A549 (cell line): ENCODE measurements at regions not wholly inside any gene's neighbourhood (a gene's known extent, or its start where the extent isn't known, plus 50 kb on each side); places are given as distances from the start of the nearest gene placed in this dataset.

Source experiments
- ATAC-seq, 2 experiments: fragments of 200-7000 bp in 1 of 2; fragments of >200 bp in 1 of 2; cut with Nextera tagmentation in 1 of 2; cut with Tn5 transposase in 1 of 2; 3 replicates each; pipeline versions ENCODE4 v1.8.0 to v1.9.1; 2018 to 2020; ENCODE audit warnings: mild to moderate bottlenecking in 1 of 2, moderate library complexity in 1 of 2
- CTCF ChIA-PET: fragments of 300-600 bp; sonication (Branson Sonifier 250); formaldehyde crosslinking; extraction: SDS; loops from one replicate; lab custom pipeline; 2021; ENCODE audit warnings: antibody characterized with exemption, inconsistent platforms; lab: Yijun Ruan, JAX
- POLR2A ChIA-PET: fragments of 350-600 bp; formaldehyde crosslinking; extraction: SDS; loops from one replicate; lab custom pipeline; 2021; ENCODE audit warnings: antibody characterized with exemption, inconsistent platforms; lab: Yijun Ruan, JAX
- DNase-seq, 2 experiments: peaks; one replicate each; pipeline versions ENCODE4 v3.0.0 to v3.0.0-alpha.2; 2011 to 2016; ENCODE audit warnings: low read depth in 1 of 2, low spot score in 1 of 2
- FAIRE-seq: peaks from 2 replicates; lab custom pipeline; 2011; peaks lifted over from hg19 to GRCh38; lab: Jason Lieb, UNC
- H3K27ac ChIP-seq, 2 experiments: fragments of >200 bp; sonication (Bioruptor Twin); formaldehyde crosslinking; 3 replicates each; pipeline ENCODE4 v1.5.1; 2016 to 2017
- H3K4me1 ChIP-seq: fragments of >200 bp; sonication (Bioruptor Twin); formaldehyde crosslinking; 3 replicates; pipeline ENCODE4 v1.6.1; 2016
- H3K4me2 ChIP-seq: fragments of >200 bp; sonication (Bioruptor Twin); formaldehyde crosslinking; 3 replicates; pipeline ENCODE4 v1.6.1; 2016
- H3K4me3 ChIP-seq: fragments of >200 bp; sonication (Bioruptor Twin); formaldehyde crosslinking; 3 replicates; pipeline ENCODE4 v1.5.1; 2016
- H3K9me3 ChIP-seq: fragments of >200 bp; sonication (Bioruptor Twin); formaldehyde crosslinking; 3 replicates; pipeline ENCODE4 v1.6.1; 2016
- BCL3 ChIP-seq: fragments of >200 bp; sonication (Bioruptor Twin); formaldehyde crosslinking; IDR thresholded peaks from 3 replicates; pipeline ENCODE4 v1.6.1; 2016
- CHD2 ChIP-seq: fragments of 150-350 bp; IDR thresholded peaks from 2 replicates; pipeline ENCODE4 v1.6.1; 2014; ENCODE audit warnings: low read length; ENCODE audit not compliant: partially characterized antibody
- HDAC2 ChIP-seq: fragments of 200-600 bp; sonication (generic); IDR thresholded peaks from 2 replicates; pipeline ENCODE4 v1.6.1; 2016
- HES2 ChIP-seq: fragments of >200 bp; sonication (Bioruptor Twin); formaldehyde crosslinking; IDR thresholded peaks from 2 replicates; pipeline ENCODE4 v1.6.1; 2016
- HOXA7 ChIP-seq: fragments of 250-450 bp; sonication (Bioruptor Pico); IDR thresholded peaks from 2 replicates; pipeline ENCODE4 v1.5.0; 2020; ENCODE audit warnings: mild to moderate bottlenecking, moderate library complexity
- HOXB5 ChIP-seq: fragments of 250-450 bp; sonication (Bioruptor Pico); IDR thresholded peaks from 2 replicates; pipeline ENCODE4 v1.5.0; 2020; ENCODE audit warnings: mild to moderate bottlenecking, moderate library complexity
- JUN ChIP-seq, 2 experiments: fragments of >200 bp; sonication (Bioruptor Twin); formaldehyde crosslinking; IDR thresholded peaks; 2 replicates in 1 of 2; 3 replicates in 1 of 2; pipeline ENCODE4 v1.6.1; 2016 to 2017
- KDM1A ChIP-seq: fragments of 200-600 bp; sonication (generic); IDR thresholded peaks from 2 replicates; pipeline ENCODE4 v1.6.1; 2016; ENCODE audit warnings: low read depth, mild to moderate bottlenecking
- NFE2L2 ChIP-seq: fragments of 150-350 bp; conservative IDR thresholded peaks from 2 replicates; pipeline ENCODE4 v1.6.1; 2014; ENCODE audit warnings: low read length
- PBX3 ChIP-seq: IDR thresholded peaks from 2 replicates; pipeline ENCODE4 v1.6.1; 2012
- RAD21 ChIP-seq, 2 experiments: fragments of >200 bp in 1 of 2; sonication (Bioruptor Twin) in 1 of 2; formaldehyde crosslinking in 1 of 2; IDR thresholded peaks in 1 of 2; conservative IDR thresholded peaks in 1 of 2; 2 replicates in 1 of 2; 3 replicates in 1 of 2; pipeline ENCODE4 v1.6.1; 2012 to 2018; ENCODE audit warnings: inconsistent platforms in 1 of 2
- RCOR1 ChIP-seq: fragments of 150-350 bp; IDR thresholded peaks from 2 replicates; pipeline ENCODE4 v1.6.1; 2014; ENCODE audit warnings: antibody characterized with exemption, low read length, low read depth
- RNF2 ChIP-seq: fragments of 200-600 bp; sonication (generic); IDR thresholded peaks from 2 replicates; pipeline ENCODE4 v1.6.1; 2016; ENCODE audit warnings: low read depth, mild to moderate bottlenecking, antibody characterized with exemption, moderate library complexity, borderline replicate concordance
- SREBF2 ChIP-seq: fragments of 450-650 bp; IDR thresholded peaks from 2 replicates; pipeline ENCODE4 v1.6.1; 2014; ENCODE audit warnings: mild to moderate bottlenecking, moderate library complexity
- ZC3H11A ChIP-seq: fragments of 450-650 bp; IDR thresholded peaks from 2 replicates; pipeline ENCODE4 v1.6.1; 2014; ENCODE audit warnings: antibody characterized with exemption, mild to moderate bottlenecking
- ZFP36 ChIP-seq: fragments of 450-650 bp; IDR thresholded peaks from 2 replicates; pipeline ENCODE4 v1.6.1; 2014; ENCODE audit warnings: borderline replicate concordance; ENCODE audit not compliant: partially characterized antibody
- ZNF302 ChIP-seq: fragments of 250-450 bp; sonication (Bioruptor Pico); IDR thresholded peaks from 2 replicates; pipeline ENCODE4 v1.9.0; 2021; ENCODE audit warnings: inconsistent platforms, mild to moderate bottlenecking, moderate library complexity
- ZSCAN20 ChIP-seq: fragments of 250-450 bp; sonication (Bioruptor Pico); IDR thresholded peaks from 2 replicates; pipeline ENCODE4 v1.8.0; 2022; ENCODE audit warnings: mild to moderate bottlenecking, moderate library complexity
- WGBS: methylation state at CpG from one replicate; pipeline ENCODE4 v1.1.6; 2017; ENCODE audit errors: missing lambda C conversion rate; 5-methylcytosine and 5-hydroxymethylcytosine counted together
- TF ChIP-seq, protein P1 (sequence below): fragments of 250-450 bp; sonication (Bioruptor Pico); IDR thresholded peaks from 2 replicates; pipeline ENCODE4 v1.5.0; 2020; ENCODE audit warnings: low read depth, mild to moderate bottlenecking, moderate library complexity
- TF ChIP-seq, protein P2 (sequence below): IDR thresholded peaks from 2 replicates; pipeline ENCODE4 v1.6.1; 2012
- TF ChIP-seq, protein P3 (sequence below): IDR thresholded peaks from 2 replicates; pipeline ENCODE4 v1.6.1; 2012; ENCODE audit warnings: low read depth, borderline replicate concordance

DNA sequence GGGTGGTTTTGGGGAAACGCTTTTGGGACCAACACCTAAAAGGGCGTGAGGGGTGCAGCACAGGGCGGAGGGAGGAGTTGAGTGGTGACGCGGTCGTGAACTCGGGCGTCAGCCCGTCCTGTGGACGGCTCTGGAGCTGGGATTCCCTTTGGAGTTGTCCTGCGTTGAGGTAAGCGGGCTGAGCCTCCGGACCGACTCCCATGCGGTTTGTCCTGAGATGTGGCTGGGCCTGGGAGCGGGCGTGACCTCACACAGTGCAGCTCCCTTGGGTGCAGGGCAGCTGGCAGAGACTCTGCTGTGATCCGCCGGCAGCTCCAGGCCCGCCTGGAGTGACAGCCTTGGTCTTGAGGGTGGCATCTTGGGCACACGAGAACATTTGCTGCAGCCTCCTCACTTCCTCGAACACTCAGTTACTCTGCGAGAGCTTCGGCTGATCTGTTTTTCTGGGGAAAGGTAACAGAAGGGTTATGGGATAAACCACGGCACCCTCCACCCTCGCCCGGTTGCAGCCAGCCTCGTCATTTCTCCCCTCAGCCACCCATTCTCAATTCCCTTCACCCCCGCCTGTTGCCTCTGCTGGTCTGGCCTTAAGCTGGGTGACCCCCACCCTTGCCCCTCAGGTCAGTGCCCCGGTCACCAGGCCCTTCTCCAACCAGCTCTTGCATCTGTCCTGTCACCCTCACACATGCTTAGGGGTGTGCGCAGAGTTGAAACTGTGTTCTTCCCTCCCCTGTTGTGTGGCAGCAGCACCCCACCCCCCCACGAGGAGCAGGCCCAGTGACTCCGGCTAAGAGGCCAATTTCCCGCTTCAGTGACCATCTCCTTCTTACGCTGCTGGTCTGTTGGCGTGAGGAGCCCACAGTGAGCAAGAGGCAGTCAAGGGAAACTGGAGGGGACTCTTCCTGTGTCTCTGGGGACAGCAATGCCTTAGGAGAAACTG lies 94.2 kb upstream of the COL5A1 start (continued):
- TF ChIP-seq NFE2L2 (no peak), ZFP36 (no peak), RAD21 (conservative IDR thresholded peaks at IDR 0.05 in 1 of 2, IDR thresholded peaks at IDR 0.05 in 1 of 2) (no peak), RCOR1 (no peak)

- FAIRE-seq (no peak), DNase-seq (no peak), ATAC-seq (no peak)
- 82% methylated on average over 8 of the region's 8 CpGs for WGBS
- H3K4me1 ChIP-seq = peaks cover 29% of the 10 kb centered on the region
- POLR2A ChIA-PET = no interaction called here
- CTCF ChIA-PET = interaction anchor here (1.1 kb wide), 1 partner anchor 53 kb away, joined by 3 read pairs; no protein-coding TSS in a partner anchor
- H3K4me2 ChIP-seq = no peak overlapping the region
- peak overlapping the region in 1 of 2 experiments; percentile 21; a peak in 1 of 6 replicates for H3K27ac ChIP-seq
- no peak overlapping the region for H3K4me3 ChIP-seq
- H3K9me3 ChIP-seq = no peaks in the 10 kb centered on the region
- TF ChIP-seq CHD2 (no peak), RAD21 (conservative IDR thresholded peaks at IDR 0.05 in 1 of 2, IDR thresholded peaks at IDR 0.05 in 1 of 2) (no peak), ZSCAN20 (CRISPR knock-in tag) (no peak), RCOR1 (no peak), PBX3 (no peak), JUN (IDR thresholded peaks at IDR 0.05) (no peak), ZNF302 (CRISPR knock-in tag) (no peak), BCL3 (no peak), HDAC2 (no peak), RNF2 (no peak), HOXA7 (CRISPR knock-in tag) (no peak), HOXB5 (CRISPR knock-in tag) (no peak), SREBF2 (no peak), KDM1A (no peak), HES2 (no peak), ZC3H11A (no peak)
- TF ChIP-seq, protein P1, sequence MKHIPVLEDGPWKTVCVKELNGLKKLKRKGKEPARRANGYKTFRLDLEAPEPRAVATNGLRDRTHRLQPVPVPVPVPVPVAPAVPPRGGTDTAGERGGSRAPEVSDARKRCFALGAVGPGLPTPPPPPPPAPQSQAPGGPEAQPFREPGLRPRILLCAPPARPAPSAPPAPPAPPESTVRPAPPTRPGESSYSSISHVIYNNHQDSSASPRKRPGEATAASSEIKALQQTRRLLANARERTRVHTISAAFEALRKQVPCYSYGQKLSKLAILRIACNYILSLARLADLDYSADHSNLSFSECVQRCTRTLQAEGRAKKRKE (CRISPR knock-in tag) = no peak
- TF ChIP-seq, protein P2, sequence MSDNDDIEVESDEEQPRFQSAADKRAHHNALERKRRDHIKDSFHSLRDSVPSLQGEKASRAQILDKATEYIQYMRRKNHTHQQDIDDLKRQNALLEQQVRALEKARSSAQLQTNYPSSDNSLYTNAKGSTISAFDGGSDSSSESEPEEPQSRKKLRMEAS = no peak
- TF ChIP-seq, protein P3, sequence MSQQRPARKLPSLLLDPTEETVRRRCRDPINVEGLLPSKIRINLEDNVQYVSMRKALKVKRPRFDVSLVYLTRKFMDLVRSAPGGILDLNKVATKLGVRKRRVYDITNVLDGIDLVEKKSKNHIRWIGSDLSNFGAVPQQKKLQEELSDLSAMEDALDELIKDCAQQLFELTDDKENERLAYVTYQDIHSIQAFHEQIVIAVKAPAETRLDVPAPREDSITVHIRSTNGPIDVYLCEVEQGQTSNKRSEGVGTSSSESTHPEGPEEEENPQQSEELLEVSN = no peak
- TF ChIP-seq, all 56 proteins: peak for 0
Observed at GRCh38 chr9:134548185-134548584, 93.4 kb upstream of the COL5A1 start.
